ENCODE measurements at regions not wholly inside any gene's neighbourhood (a gene's known extent, or its start where the extent isn't known, plus 50 kb on each side); places are given as distances from the start of the nearest gene placed in this dataset.

- TF ChIP-seq, protein P1, sequence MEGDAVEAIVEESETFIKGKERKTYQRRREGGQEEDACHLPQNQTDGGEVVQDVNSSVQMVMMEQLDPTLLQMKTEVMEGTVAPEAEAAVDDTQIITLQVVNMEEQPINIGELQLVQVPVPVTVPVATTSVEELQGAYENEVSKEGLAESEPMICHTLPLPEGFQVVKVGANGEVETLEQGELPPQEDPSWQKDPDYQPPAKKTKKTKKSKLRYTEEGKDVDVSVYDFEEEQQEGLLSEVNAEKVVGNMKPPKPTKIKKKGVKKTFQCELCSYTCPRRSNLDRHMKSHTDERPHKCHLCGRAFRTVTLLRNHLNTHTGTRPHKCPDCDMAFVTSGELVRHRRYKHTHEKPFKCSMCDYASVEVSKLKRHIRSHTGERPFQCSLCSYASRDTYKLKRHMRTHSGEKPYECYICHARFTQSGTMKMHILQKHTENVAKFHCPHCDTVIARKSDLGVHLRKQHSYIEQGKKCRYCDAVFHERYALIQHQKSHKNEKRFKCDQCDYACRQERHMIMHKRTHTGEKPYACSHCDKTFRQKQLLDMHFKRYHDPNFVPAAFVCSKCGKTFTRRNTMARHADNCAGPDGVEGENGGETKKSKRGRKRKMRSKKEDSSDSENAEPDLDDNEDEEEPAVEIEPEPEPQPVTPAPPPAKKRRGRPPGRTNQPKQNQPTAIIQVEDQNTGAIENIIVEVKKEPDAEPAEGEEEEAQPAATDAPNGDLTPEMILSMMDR (IDR thresholded peaks at IDR 0.05), result no peak
- TF ChIP-seq POLR2A (IDR thresholded peaks at IDR 0.05), result no peak
Observed at GRCh38 chr1:178630417-178630816, 94.6 kb upstream of the RALGPS2 start.

Measured in testis (tissue), 2 donors.